GM21528 (cell line): ENCODE measurements at regions not wholly inside any gene's neighbourhood (a gene's known extent, or its start where the extent isn't known, plus 50 kb on each side); places are given as distances from the start of the nearest gene placed in this dataset.
A peak's percentile ranks its signal among the peaks of the same experiment; 100 is the strongest.
"Not testable (repeated sequence)": the region's sequence is repeated elsewhere in the genome, so short reads cannot be mapped to it uniquely, and the experiment has no call there.

Experiments used
- ATAC-seq: cut with Tn5 transposase; IDR thresholded peaks from one replicate; pipeline ENCODE4 v1.9.1; 2021; ENCODE audit warnings: mild to moderate bottlenecking, moderate library complexity; ENCODE audit not compliant: unreplicated experiment, low FRiP score

GRCh38 chr2:89795530-89795929 is 1104.1 kb downstream of the RPIA start:
- ATAC-seq = not testable (repeated sequence)

- ATAC-seq = no peak
These were observed 1106.0 kb downstream of the RPIA start for GRCh38 chr2:89797320-89798038.

- ATAC-seq = not testable (repeated sequence)
These were observed 1109.7 kb downstream of the RPIA start for GRCh38 chr2:89801207-89801606.

- ATAC-seq = not testable (repeated sequence)
These were observed 1114.9 kb downstream of the RPIA start for GRCh38 chr2:89806363-89806762.

- no peak for ATAC-seq
These were observed 1119.8 kb downstream of the RPIA start for GRCh38 chr2:89811295-89811694.

GRCh38 chr2:89811910-89812309 is 1120.4 kb downstream of the RPIA start:
- not testable (repeated sequence) for ATAC-seq

- ATAC-seq = not testable (repeated sequence)
These were observed 1122.9 kb downstream of the RPIA start for GRCh38 chr2:89814359-89814758.

- no peak for ATAC-seq
These were observed 1127.4 kb downstream of the RPIA start for GRCh38 chr2:89818873-89819272.

- no peak for ATAC-seq
These were observed 1128.3 kb downstream of the RPIA start for GRCh38 chr2:89819809-89820208.

GRCh38 chr2:89820248-89820647 is 1128.8 kb downstream of the RPIA start:
- no peak for ATAC-seq

GRCh38 chr2:89821455-89821945 is 1130.0 kb downstream of the RPIA start:
- ATAC-seq = no peak

- not testable (repeated sequence) for ATAC-seq
These were observed 1130.9 kb downstream of the RPIA start for GRCh38 chr2:89822342-89822741.

GRCh38 chr2:89823556-89823955 is 1132.1 kb downstream of the RPIA start:
- no peak for ATAC-seq

GRCh38 chr2:89825034-89825433 is 1133.6 kb downstream of the RPIA start:
- ATAC-seq = no peak

- not testable (repeated sequence) for ATAC-seq
These were observed 1135.3 kb downstream of the RPIA start for GRCh38 chr2:89826741-89827140.

GRCh38 chr2:89827829-89828228 is 1136.4 kb downstream of the RPIA start:
- ATAC-seq = not testable (repeated sequence)

GRCh38 chr2:89828416-89828815 is 1136.9 kb downstream of the RPIA start:
- ATAC-seq = not testable (repeated sequence)

GRCh38 chr2:89828961-89829631 is 1137.6 kb downstream of the RPIA start:
- not testable (repeated sequence) for ATAC-seq

GRCh38 chr2:89829828-89830227 is 1138.4 kb downstream of the RPIA start:
- no peak for ATAC-seq

GRCh38 chr2:89830341-89831218 is 1139.1 kb downstream of the RPIA start:
- peak; percentile 52 for ATAC-seq
